Keratinocyte (primary cell): ENCODE measurements at regions not wholly inside any gene's neighbourhood (a gene's known extent, or its start where the extent isn't known, plus 50 kb on each side); places are given as distances from the start of the nearest gene placed in this dataset.

ENCODE experiments used
- DNase-seq: peaks from one replicate; pipeline ENCODE4 v3.0.0-alpha.2; 2011; ENCODE audit warnings: low read depth, missing footprints, low spot score
- FAIRE-seq: peaks from 2 replicates; lab custom pipeline; 2011; peaks lifted over from hg19 to GRCh38; lab: Jason Lieb, UNC
- H2AFZ ChIP-seq: 2 replicates; pipeline ENCODE4 v1.6.0; 2012; ENCODE audit warnings: low read length, control low read depth, inconsistent platforms; ENCODE audit not compliant: control insufficient read depth
- H3K27ac ChIP-seq: 2 replicates; pipeline ENCODE4 v1.5.1; 2011; ENCODE audit warnings: low read length; ENCODE audit not compliant: control insufficient read depth, insufficient read depth
- H3K27me3 ChIP-seq: 3 replicates; pipeline ENCODE4 v1.6.0; 2011; ENCODE audit warnings: low read length; ENCODE audit not compliant: control insufficient read depth, insufficient read depth; ENCODE audit errors: extremely low read depth
- H3K36me3 ChIP-seq, 2 experiments: 2 replicates in 1 of 2; 3 replicates in 1 of 2; pipeline ENCODE4 v1.5.1; 2011; ENCODE audit warnings: low read length in 2 of 2, mild to moderate bottlenecking in 1 of 2; ENCODE audit not compliant: control insufficient read depth in 2 of 2, insufficient read depth in 2 of 2; ENCODE audit errors: extremely low read depth in 1 of 2
- H3K4me1 ChIP-seq: 3 replicates; pipeline ENCODE4 v1.5.1; 2011; ENCODE audit warnings: low read length; ENCODE audit not compliant: control insufficient read depth, insufficient read depth; ENCODE audit errors: extremely low read depth
- H3K4me2 ChIP-seq: 3 replicates; pipeline ENCODE4 v1.6.0; 2011; ENCODE audit warnings: low read depth, low read length; ENCODE audit not compliant: control insufficient read depth, insufficient read depth; ENCODE audit errors: extremely low read depth
- H3K4me3 ChIP-seq, 3 experiments: fragments of 200-600 bp in 1 of 3; sonication (generic) in 1 of 3; 2 replicates in 2 of 3; 3 replicates in 1 of 3; pipeline ENCODE4 v1.5.1; 2011 to 2016; ENCODE audit warnings: low read length in 3 of 3, mild to moderate bottlenecking in 3 of 3, control low read depth in 2 of 3, inconsistent platforms in 1 of 3, low read depth in 1 of 3, mixed read lengths in 1 of 3, mixed run types in 1 of 3, moderate library complexity in 1 of 3; ENCODE audit not compliant: control insufficient read depth in 2 of 3, insufficient read depth in 2 of 3; ENCODE audit errors: extremely low read depth in 1 of 3
- H3K79me2 ChIP-seq: 2 replicates; pipeline ENCODE4 v1.6.0; 2012; ENCODE audit warnings: low read length; ENCODE audit not compliant: control insufficient read depth, insufficient read depth
- H3K9ac ChIP-seq: 3 replicates; pipeline ENCODE4 v1.6.0; 2011; ENCODE audit warnings: low read length; ENCODE audit not compliant: control insufficient read depth, insufficient read depth; ENCODE audit errors: extremely low read depth
- H3K9me1 ChIP-seq: 3 replicates; pipeline ENCODE4 v1.6.0; 2011; ENCODE audit warnings: low read length; ENCODE audit not compliant: control insufficient read depth, insufficient read depth; ENCODE audit errors: extremely low read depth
- H3K9me3 ChIP-seq: 2 replicates; pipeline ENCODE4 v1.5.1; 2012; ENCODE audit warnings: low read depth, low read length; ENCODE audit not compliant: control insufficient read depth
- H4K20me1 ChIP-seq: 3 replicates; pipeline ENCODE4 v1.6.0; 2011; ENCODE audit warnings: low read length; ENCODE audit not compliant: control insufficient read depth, insufficient read depth; ENCODE audit errors: extremely low read depth
- CTCF ChIP-seq, 3 experiments: IDR thresholded peaks in 1 of 3; conservative IDR thresholded peaks in 1 of 3; optimal IDR thresholded peaks in 1 of 3; 2 replicates in 2 of 3; 3 replicates in 1 of 3; pipeline versions ENCODE3 to v1.5.1; 2011; ENCODE audit warnings: low read length in 3 of 3, mild to moderate bottlenecking in 3 of 3, moderate library complexity in 2 of 3, control low read depth in 1 of 3, inconsistent platforms in 1 of 3; ENCODE audit not compliant: insufficient read depth in 2 of 3; ENCODE audit errors: extremely low read depth in 1 of 3
- EZH2 ChIP-seq: IDR thresholded peaks from one replicate; pipeline ENCODE4 v1.6.1; 2012; ENCODE audit warnings: inconsistent platforms, mild to moderate bottlenecking, low read length, moderate library complexity
- dilution Hi-C: fragments of 300-500 bp; cut with MboI; formaldehyde crosslinking; loops from one replicate; pipeline ENCODE4 v1.7.0; 2020; ENCODE audit warnings: low sequenced_read_pairs; ENCODE audit not compliant: extremely low pct_ligation_motif_present

GRCh38 chr19:31171936-31172335 is 177.3 kb downstream of the TSHZ3 start:
- Histone ChIP-seq H3K36me3 (no peaks in the 10 kb centered on the region), H3K4me1 (no peaks in the 10 kb centered on the region), H3K79me2 (no peaks in the 10 kb centered on the region), H3K9me1 (no peaks in the 10 kb centered on the region), H3K27ac (no peak overlapping the region), H2AFZ (no peak overlapping the region), H3K4me3 (no peak overlapping the region), H3K9ac (no peak overlapping the region), H3K27me3 (no peaks in the 10 kb centered on the region), H3K4me2 (no peak overlapping the region), H3K9me3 (no peaks in the 10 kb centered on the region), H4K20me1 (no peaks in the 10 kb centered on the region)
- dilution Hi-C loops, result no loop called here
- DNase-seq (no peak), FAIRE-seq (no peak)
- TF ChIP-seq EZH2 (no peak), CTCF (optimal IDR thresholded peaks at IDR 0.05 in 1 of 3, IDR thresholded peaks at IDR 0.05 in 1 of 3, conservative IDR thresholded peaks at IDR 0.05 in 1 of 3; ENCODE audit: extremely low read depth in 1 of 3, insufficient read depth in 2 of 3, low read length in 3 of 3) (no peak)

- no peak overlapping the region for H3K4me3 ChIP-seq
- H4K20me1 ChIP-seq, result no peaks in the 10 kb centered on the region
- no peaks in the 10 kb centered on the region for H3K4me1 ChIP-seq
- DNase-seq (no peak), FAIRE-seq (no peak)
- TF ChIP-seq EZH2, result no peak
- TF ChIP-seq CTCF (optimal IDR thresholded peaks at IDR 0.05 in 1 of 3, IDR thresholded peaks at IDR 0.05 in 1 of 3, conservative IDR thresholded peaks at IDR 0.05 in 1 of 3; ENCODE audit: extremely low read depth in 1 of 3, insufficient read depth in 2 of 3, low read length in 3 of 3), result no peak
- no peaks in the 10 kb centered on the region for H3K79me2 ChIP-seq
- no peak overlapping the region for H2AFZ ChIP-seq
- dilution Hi-C loops, result no loop called here
- H3K9ac ChIP-seq, result no peak overlapping the region
- H3K4me2 ChIP-seq, result no peak overlapping the region
- H3K27me3 ChIP-seq, result no peaks in the 10 kb centered on the region
- no peak overlapping the region for H3K27ac ChIP-seq
- H3K9me1 ChIP-seq, result no peaks in the 10 kb centered on the region
- no peaks in the 10 kb centered on the region for H3K9me3 ChIP-seq
- no peaks in the 10 kb centered on the region for H3K36me3 ChIP-seq
These were observed 179.2 kb downstream of the TSHZ3 start for GRCh38 chr19:31170046-31170445.
